ENCODE measurements at regions not wholly inside any gene's neighbourhood (a gene's known extent, or its start where the extent isn't known, plus 50 kb on each side); places are given as distances from the start of the nearest gene placed in this dataset.

GRCh38 chr3:158882445-158882844 lies 80.6 kb downstream of the MFSD1 start:
- no peaks in the 10 kb centered on the region for H3K9me3 Mint-ChIP-seq
- no peak overlapping the region for H3K4me3 Mint-ChIP-seq
- no peaks in the 10 kb centered on the region for H3K4me1 Mint-ChIP-seq (ENCODE audit: low read depth)
- intact Hi-C loops (cut with micrococcal nuclease) = no loop called here
- peaks cover 2% of the 10 kb centered on the region for H3K27me3 Mint-ChIP-seq
- no peaks in the 10 kb centered on the region for H3K36me3 Mint-ChIP-seq (ENCODE audit: low read depth)
- no peak overlapping the region for H3K27ac Mint-ChIP-seq

- Mint-ChIP-seq H3K27me3 (no peaks in the 10 kb centered on the region), H3K9me3 (no peaks in the 10 kb centered on the region), H3K4me3 (no peak overlapping the region), H3K27ac (no peak overlapping the region), H3K4me1 (ENCODE audit: low read depth) (no peaks in the 10 kb centered on the region), H3K36me3 (ENCODE audit: low read depth) (no peaks in the 10 kb centered on the region)
- intact Hi-C loops (cut with micrococcal nuclease) = no loop called here
Measured at GRCh38 chr3:158896729-158897128, 94.9 kb downstream of the MFSD1 start.

DNA sequence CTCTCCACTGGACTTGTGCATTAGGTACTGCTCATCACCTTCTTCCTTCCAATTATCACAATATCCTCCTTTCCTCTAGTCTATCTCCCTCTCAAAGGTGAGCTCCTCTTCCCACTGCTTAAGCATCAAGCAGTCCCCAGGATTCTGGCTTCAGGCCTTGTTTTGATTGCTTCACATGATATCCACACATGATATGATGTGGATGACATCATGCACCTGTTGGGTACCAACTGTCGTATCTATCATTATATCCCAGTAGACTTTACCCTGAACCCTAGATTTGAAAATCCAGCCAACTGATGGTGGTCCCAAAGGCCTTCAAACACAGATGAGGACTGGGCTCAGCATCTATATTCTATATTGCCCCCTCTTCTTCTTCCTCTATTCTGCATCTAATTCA lies 104.9 kb downstream of the MFSD1 start:
- Mint-ChIP-seq H3K27ac (no peak overlapping the region), H3K4me1 (ENCODE audit: low read depth) (no peaks in the 10 kb centered on the region), H3K36me3 (ENCODE audit: low read depth) (no peaks in the 10 kb centered on the region), H3K4me3 (no peak overlapping the region), H3K27me3 (peaks cover 5% of the 10 kb centered on the region), H3K9me3 (no peaks in the 10 kb centered on the region)
- intact Hi-C loops (cut with micrococcal nuclease) = no loop called here

DNA sequence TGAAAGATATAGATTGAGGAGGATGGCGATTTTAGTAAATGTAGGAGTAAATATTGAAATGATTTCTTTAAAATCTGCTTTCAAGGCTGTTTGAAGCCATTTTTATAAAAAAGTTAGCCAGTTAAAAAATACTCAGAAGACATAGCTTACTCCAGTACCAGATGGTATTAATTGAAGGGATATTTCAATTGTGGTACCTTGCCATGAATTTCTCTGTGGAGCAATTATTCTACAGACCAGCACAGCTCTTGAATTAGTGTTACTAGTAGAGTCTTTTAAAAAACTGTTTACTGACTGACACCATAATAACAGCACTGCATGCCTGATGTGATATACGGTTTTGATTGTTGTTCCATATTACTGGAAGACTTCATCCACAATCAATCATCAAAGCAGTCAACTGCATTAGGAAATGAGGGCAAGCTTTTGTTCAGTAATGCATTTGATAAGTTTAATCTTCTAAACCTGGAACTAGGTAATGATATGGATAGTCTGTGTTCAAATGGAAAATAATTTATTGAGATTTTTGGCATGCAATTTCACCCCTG lies 106.4 kb downstream of the MFSD1 start:
- H3K4me1 Mint-ChIP-seq (ENCODE audit: low read depth) = no peaks in the 10 kb centered on the region
- intact Hi-C loops (cut with micrococcal nuclease) = no loop called here
- H3K4me3 Mint-ChIP-seq = no peak overlapping the region
- no peaks in the 10 kb centered on the region for H3K36me3 Mint-ChIP-seq (ENCODE audit: low read depth)
- no peak overlapping the region for H3K27ac Mint-ChIP-seq
- H3K9me3 Mint-ChIP-seq = no peaks in the 10 kb centered on the region
- peaks cover 6% of the 10 kb centered on the region for H3K27me3 Mint-ChIP-seq

DNA sequence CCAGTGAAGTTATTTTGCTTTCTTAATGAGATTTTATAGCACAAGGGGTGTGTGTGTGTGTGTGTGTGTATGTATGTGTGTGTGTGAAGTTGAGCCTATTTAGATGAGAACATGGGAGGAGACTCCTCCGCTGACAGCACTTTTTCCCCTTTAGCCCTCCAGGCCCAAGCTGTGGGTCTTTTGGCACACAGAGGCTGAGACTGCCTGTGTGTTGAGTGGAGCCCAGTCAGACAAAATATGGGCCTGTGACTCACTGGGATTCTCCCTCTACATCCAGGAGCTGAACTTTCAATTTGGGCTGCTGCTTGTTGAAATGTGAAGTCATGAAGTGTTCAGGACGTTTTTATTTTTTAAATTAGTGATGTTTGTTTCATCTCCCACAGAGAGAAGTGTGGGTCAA lies 108.0 kb downstream of the MFSD1 start:
- Mint-ChIP-seq H3K27ac (no peak overlapping the region), H3K27me3 (peaks cover 6% of the 10 kb centered on the region), H3K9me3 (no peaks in the 10 kb centered on the region), H3K4me3 (no peak overlapping the region), H3K4me1 (ENCODE audit: low read depth) (no peaks in the 10 kb centered on the region), H3K36me3 (ENCODE audit: low read depth) (no peaks in the 10 kb centered on the region)
- intact Hi-C loops (cut with micrococcal nuclease) = no loop called here

DNA sequence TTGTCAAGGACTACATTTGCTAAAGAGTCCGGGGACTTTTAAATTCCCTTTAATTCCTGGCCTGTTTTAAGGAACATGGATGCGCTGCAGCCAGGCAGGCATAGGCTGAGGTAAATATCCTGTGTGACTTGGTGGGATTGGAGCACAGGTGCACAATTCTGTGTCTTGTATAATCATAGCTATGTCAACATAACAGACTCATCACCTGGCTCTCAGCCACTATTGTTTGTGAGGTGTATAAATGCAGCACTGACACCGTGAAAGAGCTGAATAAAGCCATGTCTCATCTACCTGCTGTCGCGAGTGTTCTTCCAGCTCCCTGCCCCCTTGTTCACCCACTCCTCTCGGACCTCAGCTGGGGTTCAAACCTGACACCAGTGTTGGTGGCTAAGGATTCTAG lies 109.7 kb downstream of the MFSD1 start:
- intact Hi-C loops (cut with micrococcal nuclease) = no loop called here
- Mint-ChIP-seq H3K4me1 (ENCODE audit: low read depth) (no peaks in the 10 kb centered on the region), H3K27ac (no peak overlapping the region), H3K9me3 (no peaks in the 10 kb centered on the region), H3K4me3 (no peak overlapping the region), H3K36me3 (ENCODE audit: low read depth) (no peaks in the 10 kb centered on the region), H3K27me3 (peaks cover 6% of the 10 kb centered on the region)

- H3K27me3 Mint-ChIP-seq = peaks cover 4% of the 10 kb centered on the region
- no peak overlapping the region for H3K4me3 Mint-ChIP-seq
- no peak overlapping the region for H3K27ac Mint-ChIP-seq
- no peaks in the 10 kb centered on the region for H3K36me3 Mint-ChIP-seq (ENCODE audit: low read depth)
- intact Hi-C loops (cut with micrococcal nuclease) = no loop called here
- H3K9me3 Mint-ChIP-seq = no peaks in the 10 kb centered on the region
- H3K4me1 Mint-ChIP-seq (ENCODE audit: low read depth) = no peaks in the 10 kb centered on the region
Measured at GRCh38 chr3:158912188-158912587, 110.3 kb downstream of the MFSD1 start.

DNA sequence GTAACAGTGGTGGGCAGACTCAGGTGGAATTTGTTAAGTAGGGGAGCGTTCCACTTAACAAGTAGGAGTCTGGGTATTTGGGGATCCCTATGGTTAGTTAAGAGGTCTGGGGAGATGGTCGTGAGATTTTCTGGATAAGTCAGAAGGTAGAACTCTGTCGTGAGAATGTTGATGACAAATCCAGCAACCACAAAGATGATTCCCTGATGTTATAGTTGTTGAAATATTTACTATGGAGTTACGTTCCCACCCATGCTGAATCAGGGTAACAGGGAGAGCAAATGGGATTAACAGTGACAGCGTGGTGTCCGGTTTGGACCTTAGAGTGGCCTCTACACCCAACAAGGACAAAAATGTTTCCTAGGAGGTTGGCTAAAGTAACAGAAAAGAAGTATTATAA lies 110.8 kb downstream of the MFSD1 start:
- Mint-ChIP-seq H3K4me3 (no peak overlapping the region), H3K9me3 (no peaks in the 10 kb centered on the region), H3K4me1 (ENCODE audit: low read depth) (no peaks in the 10 kb centered on the region), H3K36me3 (ENCODE audit: low read depth) (no peaks in the 10 kb centered on the region), H3K27me3 (peaks cover 4% of the 10 kb centered on the region), H3K27ac (no peak overlapping the region)
- intact Hi-C loops (cut with micrococcal nuclease) = no loop called here

GRCh38 chr3:158916111-158916510 lies 114.3 kb downstream of the MFSD1 start:
- Mint-ChIP-seq H3K9me3 (no peaks in the 10 kb centered on the region), H3K36me3 (ENCODE audit: low read depth) (no peaks in the 10 kb centered on the region), H3K27me3 (peaks cover 2% of the 10 kb centered on the region), H3K27ac (no peak overlapping the region), H3K4me1 (ENCODE audit: low read depth) (no peaks in the 10 kb centered on the region), H3K4me3 (no peak overlapping the region)
- intact Hi-C loops (cut with micrococcal nuclease) = no loop called here

DNA sequence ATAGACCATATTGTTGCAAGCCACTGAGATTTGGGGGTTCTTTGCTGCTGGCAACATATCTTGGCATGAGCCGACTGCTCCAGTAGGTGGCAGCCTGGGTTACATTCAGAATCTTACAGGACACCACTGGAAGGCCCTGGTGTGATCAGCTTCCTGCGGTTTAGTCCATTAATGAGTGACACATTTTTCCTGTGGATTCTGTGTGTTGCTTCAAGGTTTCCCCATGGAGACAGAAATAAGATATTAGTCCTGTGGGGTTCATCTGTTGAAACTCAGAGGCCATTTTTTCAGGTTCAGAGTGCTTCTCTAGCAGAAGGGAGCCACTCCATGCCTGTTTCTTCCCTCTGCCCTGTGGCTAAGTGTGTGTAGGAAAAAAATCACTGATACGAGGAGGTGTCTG lies 116.2 kb downstream of the MFSD1 start:
- H3K36me3 Mint-ChIP-seq (ENCODE audit: low read depth) = no peaks in the 10 kb centered on the region
- H3K4me1 Mint-ChIP-seq (ENCODE audit: low read depth) = no peaks in the 10 kb centered on the region
- no peaks in the 10 kb centered on the region for H3K27me3 Mint-ChIP-seq
- H3K27ac Mint-ChIP-seq = no peak overlapping the region
- no peak overlapping the region for H3K4me3 Mint-ChIP-seq
- no peaks in the 10 kb centered on the region for H3K9me3 Mint-ChIP-seq
- intact Hi-C loops (cut with micrococcal nuclease) = loop anchor here (1.0 kb wide), 1 partner anchor 342 kb away; no protein-coding TSS in a partner anchor

GRCh38 chr3:158918451-158918850 lies 116.6 kb downstream of the MFSD1 start:
- no peaks in the 10 kb centered on the region for H3K9me3 Mint-ChIP-seq

GRCh38 chr3:158920371-158920770 lies 118.5 kb downstream of the MFSD1 start:
- no peaks in the 10 kb centered on the region for H3K4me1 Mint-ChIP-seq (ENCODE audit: low read depth)
- H3K27ac Mint-ChIP-seq = no peak overlapping the region
- no peak overlapping the region for H3K4me3 Mint-ChIP-seq
- no peaks in the 10 kb centered on the region for H3K9me3 Mint-ChIP-seq
- no peaks in the 10 kb centered on the region for H3K27me3 Mint-ChIP-seq
- no peaks in the 10 kb centered on the region for H3K36me3 Mint-ChIP-seq (ENCODE audit: low read depth)
- intact Hi-C loops (cut with micrococcal nuclease) = loop anchor here (5.0 kb wide), 1 partner anchor 882 kb away; no protein-coding TSS in a partner anchor

More at GRCh38 chr3:158918451-158918850, 116.6 kb downstream of the MFSD1 start:
- intact Hi-C loops (cut with micrococcal nuclease) = loop anchor here (1.0 kb wide), 1 partner anchor 342 kb away; no protein-coding TSS in a partner anchor
- Mint-ChIP-seq H3K4me1 (ENCODE audit: low read depth) (no peaks in the 10 kb centered on the region), H3K4me3 (no peak overlapping the region), H3K27ac (no peak overlapping the region), H3K27me3 (no peaks in the 10 kb centered on the region), H3K36me3 (ENCODE audit: low read depth) (no peaks in the 10 kb centered on the region)

GRCh38 chr3:158925021-158925420 lies 123.2 kb downstream of the MFSD1 start:
- H3K4me1 Mint-ChIP-seq (ENCODE audit: low read depth) = no peaks in the 10 kb centered on the region
- H3K36me3 Mint-ChIP-seq (ENCODE audit: low read depth) = no peaks in the 10 kb centered on the region
- H3K9me3 Mint-ChIP-seq = no peaks in the 10 kb centered on the region
- H3K27me3 Mint-ChIP-seq = no peaks in the 10 kb centered on the region
- intact Hi-C loops (cut with micrococcal nuclease) = no loop called here
- no peak overlapping the region for H3K4me3 Mint-ChIP-seq
- H3K27ac Mint-ChIP-seq = no peak overlapping the region

DNA sequence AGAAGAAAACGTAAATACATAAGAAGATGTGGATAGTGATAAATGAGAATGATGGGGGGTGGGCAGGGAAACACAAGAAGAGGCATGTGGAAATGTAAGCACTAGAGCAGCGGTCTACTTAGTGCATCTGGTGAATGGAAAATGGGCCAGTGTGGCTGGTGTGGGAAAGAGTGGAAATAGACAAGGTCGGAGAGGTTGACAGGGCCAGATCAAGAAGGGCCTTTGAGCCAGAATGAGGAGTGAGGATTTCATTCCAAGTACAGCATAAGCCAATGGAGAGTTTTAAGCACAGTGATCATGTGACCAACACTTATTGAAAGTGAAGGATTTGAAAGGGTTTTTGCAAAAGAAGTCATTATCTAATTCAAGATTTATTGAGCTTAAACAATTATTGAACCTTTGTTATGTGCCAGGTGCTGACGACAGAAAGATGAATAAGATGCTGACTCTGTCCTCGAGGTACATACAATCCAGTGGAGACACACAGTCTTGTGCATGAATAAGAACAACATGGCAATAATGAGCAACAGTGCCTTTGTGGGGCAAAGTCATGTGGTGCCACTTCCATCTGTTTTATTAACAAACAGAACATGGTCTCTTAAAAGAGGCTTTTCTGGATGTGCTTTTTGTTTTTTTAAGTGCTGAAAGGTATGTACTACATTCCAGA lies 124.1 kb downstream of the MFSD1 start:
- Mint-ChIP-seq H3K27me3 (no peaks in the 10 kb centered on the region), H3K36me3 (ENCODE audit: low read depth) (no peaks in the 10 kb centered on the region), H3K9me3 (no peaks in the 10 kb centered on the region), H3K27ac (no peak overlapping the region), H3K4me3 (no peak overlapping the region), H3K4me1 (ENCODE audit: low read depth) (no peaks in the 10 kb centered on the region)
- intact Hi-C loops (cut with micrococcal nuclease) = no loop called here

GRCh38 chr3:158935846-158936245 lies 134.0 kb downstream of the MFSD1 start:
- H3K36me3 Mint-ChIP-seq (ENCODE audit: low read depth) = no peaks in the 10 kb centered on the region
- no peaks in the 10 kb centered on the region for H3K4me1 Mint-ChIP-seq (ENCODE audit: low read depth)
- H3K9me3 Mint-ChIP-seq = no peaks in the 10 kb centered on the region
- H3K27ac Mint-ChIP-seq = no peak overlapping the region
- H3K27me3 Mint-ChIP-seq = peaks cover 2% of the 10 kb centered on the region
- intact Hi-C loops (cut with micrococcal nuclease) = no loop called here
- H3K4me3 Mint-ChIP-seq = no peak overlapping the region

Data from dendritic cell treated with granulocyte-macrophage colony-stimulating factor and Interleukin-4, amounts not matched to agents 40 ng/mL and 50 ng/mL, for 4 days (primary cell).